DMS 273 (cell line): ENCODE measurements at regions not wholly inside any gene's neighbourhood (a gene's known extent, or its start where the extent isn't known, plus 50 kb on each side); places are given as distances from the start of the nearest gene placed in this dataset.
"Not testable (repeated sequence)": the region's sequence is repeated elsewhere in the genome, so short reads cannot be mapped to it uniquely, and the experiment has no call there.

ENCODE experiments used
- DNase-seq: peaks from one replicate; lab custom pipeline; 2025; ENCODE audit not compliant: unreplicated experiment; lab: John Stamatoyannopoulos, UW

GRCh38 chr14:28297559-28297958 is 469.0 kb upstream of the FOXG1 start:
- no peak for DNase-seq

GRCh38 chr14:28298156-28298555 is 468.4 kb upstream of the FOXG1 start:
- no peak for DNase-seq

GRCh38 chr14:28299227-28299626 is 467.4 kb upstream of the FOXG1 start:
- DNase-seq = no peak

GRCh38 chr14:28300356-28300755 is 466.2 kb upstream of the FOXG1 start:
- DNase-seq = no peak

GRCh38 chr14:28301179-28301578 is 465.4 kb upstream of the FOXG1 start:
- no peak for DNase-seq

- DNase-seq = no peak
Observed at GRCh38 chr14:28303248-28303647, 463.3 kb upstream of the FOXG1 start.

GRCh38 chr14:28305938-28306337 is 460.6 kb upstream of the FOXG1 start:
- DNase-seq = no peak

GRCh38 chr14:28307506-28307905 is 459.1 kb upstream of the FOXG1 start:
- no peak for DNase-seq

GRCh38 chr14:28308734-28309133 is 457.9 kb upstream of the FOXG1 start:
- DNase-seq = no peak

- DNase-seq = not testable (repeated sequence)
Observed at GRCh38 chr14:28317890-28318675, 448.5 kb upstream of the FOXG1 start.

GRCh38 chr14:28321475-28322244 is 444.9 kb upstream of the FOXG1 start:
- no peak for DNase-seq

- DNase-seq = no peak
Observed at GRCh38 chr14:28323366-28323765, 443.2 kb upstream of the FOXG1 start.

GRCh38 chr14:28323951-28324741 is 442.4 kb upstream of the FOXG1 start:
- no peak for DNase-seq

- DNase-seq = no peak
Observed at GRCh38 chr14:28340816-28341215, 425.8 kb upstream of the FOXG1 start.

- no peak for DNase-seq
Observed at GRCh38 chr14:28344381-28344780, 422.2 kb upstream of the FOXG1 start.

GRCh38 chr14:28348797-28349196 is 417.8 kb upstream of the FOXG1 start:
- DNase-seq = no peak

- DNase-seq = no peak
Observed at GRCh38 chr14:28356819-28357218, 409.8 kb upstream of the FOXG1 start.

- DNase-seq = no peak
Observed at GRCh38 chr14:28361486-28361885, 405.1 kb upstream of the FOXG1 start.

GRCh38 chr14:28365510-28365909 is 401.1 kb upstream of the FOXG1 start:
- DNase-seq = no peak

GRCh38 chr14:28373721-28374120 is 392.9 kb upstream of the FOXG1 start:
- DNase-seq = no peak

- peak; percentile 1 for DNase-seq
Observed at GRCh38 chr14:28375295-28375694, 391.3 kb upstream of the FOXG1 start.

GRCh38 chr14:28381656-28382055 is 384.9 kb upstream of the FOXG1 start:
- DNase-seq = no peak
